GM12872 (cell line): ENCODE measurements at regions not wholly inside any gene's neighbourhood (a gene's known extent, or its start where the extent isn't known, plus 50 kb on each side); places are given as distances from the start of the nearest gene placed in this dataset.

Experiments
- TF ChIP-seq, protein P1 (sequence below): IDR thresholded peaks from 3 replicates; pipeline ENCODE4 v1.5.1; 2011; ENCODE audit warnings: low read depth, mild to moderate bottlenecking, low read length, moderate library complexity; ENCODE audit not compliant: insufficient read depth

DNA sequence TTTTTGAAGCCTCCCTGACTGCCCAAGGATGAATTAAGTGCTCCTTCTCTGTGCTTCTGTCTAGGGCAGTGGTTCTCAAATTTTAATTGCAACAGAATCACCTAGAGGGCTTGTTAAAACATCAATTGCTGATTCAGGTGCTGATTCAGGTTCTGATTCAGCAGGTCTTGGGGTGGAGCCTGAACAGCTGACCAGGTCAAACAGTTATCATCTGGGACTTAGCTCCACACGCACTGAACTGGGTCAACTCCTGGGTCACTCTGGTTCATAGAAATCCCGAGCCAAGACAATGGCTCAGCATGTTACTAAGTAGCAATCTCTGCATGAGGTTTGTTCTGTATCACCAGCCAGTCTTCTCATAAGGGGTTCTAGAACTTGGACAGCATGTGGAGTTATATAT, 192.3 kb downstream of the GJA1 start:
- TF ChIP-seq, protein P1, sequence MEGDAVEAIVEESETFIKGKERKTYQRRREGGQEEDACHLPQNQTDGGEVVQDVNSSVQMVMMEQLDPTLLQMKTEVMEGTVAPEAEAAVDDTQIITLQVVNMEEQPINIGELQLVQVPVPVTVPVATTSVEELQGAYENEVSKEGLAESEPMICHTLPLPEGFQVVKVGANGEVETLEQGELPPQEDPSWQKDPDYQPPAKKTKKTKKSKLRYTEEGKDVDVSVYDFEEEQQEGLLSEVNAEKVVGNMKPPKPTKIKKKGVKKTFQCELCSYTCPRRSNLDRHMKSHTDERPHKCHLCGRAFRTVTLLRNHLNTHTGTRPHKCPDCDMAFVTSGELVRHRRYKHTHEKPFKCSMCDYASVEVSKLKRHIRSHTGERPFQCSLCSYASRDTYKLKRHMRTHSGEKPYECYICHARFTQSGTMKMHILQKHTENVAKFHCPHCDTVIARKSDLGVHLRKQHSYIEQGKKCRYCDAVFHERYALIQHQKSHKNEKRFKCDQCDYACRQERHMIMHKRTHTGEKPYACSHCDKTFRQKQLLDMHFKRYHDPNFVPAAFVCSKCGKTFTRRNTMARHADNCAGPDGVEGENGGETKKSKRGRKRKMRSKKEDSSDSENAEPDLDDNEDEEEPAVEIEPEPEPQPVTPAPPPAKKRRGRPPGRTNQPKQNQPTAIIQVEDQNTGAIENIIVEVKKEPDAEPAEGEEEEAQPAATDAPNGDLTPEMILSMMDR: no peak

DNA sequence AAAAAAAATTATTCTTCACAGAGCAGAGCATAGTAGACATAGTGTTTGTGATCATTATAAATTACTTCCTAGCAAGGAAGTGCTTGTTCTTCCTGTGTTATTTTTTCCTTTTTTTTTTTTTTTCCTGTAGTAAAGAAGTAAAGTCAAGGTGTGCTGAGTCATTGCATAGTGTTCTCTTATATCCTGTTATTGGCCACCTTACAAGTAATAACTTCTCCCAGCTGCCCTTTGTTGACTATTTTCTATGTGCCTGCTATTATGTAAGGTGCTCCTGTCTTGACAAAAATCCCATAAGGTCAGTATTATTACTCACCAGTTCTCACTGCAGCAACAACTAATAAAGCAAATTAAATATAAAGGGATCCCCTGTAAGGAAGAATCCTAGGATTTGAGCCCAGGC, 195.3 kb downstream of the GJA1 start:
- TF ChIP-seq, protein P1: no peak

DNA sequence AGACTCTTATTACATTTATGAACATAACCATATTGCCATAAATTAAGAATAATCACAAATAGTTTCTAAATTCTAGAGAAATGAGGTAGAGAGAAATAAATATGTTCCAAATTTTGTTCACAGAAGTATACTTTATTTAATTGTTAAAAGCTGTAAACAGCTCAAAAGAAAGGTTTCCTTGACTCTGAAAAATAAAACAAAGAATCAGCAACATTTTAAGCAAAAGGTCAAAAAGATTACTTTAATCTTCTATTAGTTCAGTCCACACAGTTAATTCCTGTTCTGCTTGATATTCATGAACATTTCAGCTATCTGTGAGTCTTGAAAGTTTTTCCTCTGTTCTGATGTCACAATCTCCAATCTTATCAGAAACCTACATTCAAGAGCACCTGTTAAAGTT, 197.9 kb downstream of the GJA1 start:
- TF ChIP-seq, protein P1: no peak

DNA sequence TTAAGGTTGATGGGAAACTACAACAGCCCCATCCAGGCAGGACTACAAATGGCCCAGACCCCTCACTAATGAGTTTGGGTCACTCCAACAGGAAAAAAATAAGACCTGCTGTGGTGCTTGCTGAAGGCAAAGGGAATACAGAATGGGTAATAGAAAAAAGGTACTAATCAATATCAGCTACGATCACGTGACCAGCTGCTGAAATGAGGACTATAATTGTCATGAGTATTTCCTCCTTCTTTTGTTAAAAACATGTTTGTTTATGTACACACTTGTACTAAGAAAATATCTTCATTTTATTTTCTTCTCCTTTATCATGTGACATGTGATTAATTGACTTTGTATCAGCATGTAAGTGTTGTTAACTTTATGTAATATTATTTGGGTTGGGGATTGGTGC, 199.9 kb downstream of the GJA1 start:
- TF ChIP-seq, protein P1: no peak

DNA sequence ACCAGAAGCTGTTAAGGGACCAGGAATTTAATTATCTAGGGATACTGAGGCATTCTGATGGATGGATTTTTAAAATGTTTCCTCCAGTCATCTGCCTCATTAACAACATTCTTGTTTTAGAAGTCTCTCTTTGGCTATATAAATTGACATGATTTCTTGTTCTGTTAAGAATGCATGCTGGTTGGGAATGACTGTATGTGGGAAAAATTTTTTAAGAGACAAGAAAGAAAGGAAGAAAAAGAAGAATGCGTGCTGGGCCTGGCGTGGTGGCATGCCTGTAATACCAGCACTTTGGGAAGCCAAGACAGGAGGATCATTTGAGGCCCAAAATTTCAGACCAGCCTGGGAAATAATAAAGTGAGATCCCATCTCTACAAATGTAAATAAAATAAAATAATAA, 203.6 kb downstream of the GJA1 start:
- TF ChIP-seq, protein P1: no peak

DNA sequence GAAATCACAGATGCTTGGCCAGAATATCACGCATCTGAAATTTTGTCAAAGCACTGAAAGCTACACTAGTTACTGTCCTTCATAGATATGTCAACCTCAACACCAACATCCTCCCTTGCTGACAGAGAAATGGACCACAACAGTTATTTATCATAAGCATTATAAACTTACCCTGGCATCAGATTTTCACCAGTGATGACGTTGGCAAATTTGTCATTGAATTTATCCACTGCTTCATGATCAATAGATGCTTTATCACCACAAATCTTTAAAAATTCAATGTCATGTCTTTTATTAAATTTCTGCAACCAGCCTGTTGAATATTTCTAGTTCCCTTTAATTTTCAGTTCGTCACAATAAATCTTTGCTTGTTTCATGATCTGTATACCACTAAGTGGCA, 205.7 kb downstream of the GJA1 start:
- TF ChIP-seq, protein P1: no peak

DNA sequence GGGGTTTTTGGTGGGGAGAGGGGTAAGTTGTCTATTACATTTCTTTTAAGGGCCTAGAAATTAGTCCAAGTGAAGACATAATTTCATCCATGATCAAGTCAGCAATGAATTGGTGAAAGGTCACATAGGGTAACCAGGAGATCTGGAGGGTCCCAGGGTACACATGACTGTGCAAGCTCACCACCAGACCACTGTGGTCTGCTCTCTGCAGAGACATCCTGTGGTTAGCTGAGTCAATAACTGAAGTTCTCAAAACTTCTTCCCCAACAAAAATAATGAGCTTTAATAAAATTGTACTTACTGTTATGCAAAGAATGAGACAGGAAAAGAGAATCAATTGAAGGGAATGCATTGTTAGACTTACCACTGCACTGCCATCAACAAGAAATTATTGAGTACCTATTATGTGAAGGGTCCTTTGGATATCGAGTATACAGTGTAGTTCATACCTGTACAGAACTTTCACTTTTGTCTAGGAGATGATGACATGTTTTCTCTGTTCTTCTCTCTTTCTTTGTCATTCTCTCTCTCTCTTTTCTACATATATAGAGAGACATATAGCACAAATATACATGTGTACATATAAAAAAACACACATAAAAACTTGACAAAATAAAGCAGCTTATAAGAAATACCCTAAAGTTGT, 209.8 kb downstream of the GJA1 start:
- TF ChIP-seq, protein P1: no peak
